SK-N-SH (cell line): ENCODE measurements at regions not wholly inside any gene's neighbourhood (a gene's known extent, or its start where the extent isn't known, plus 50 kb on each side); places are given as distances from the start of the nearest gene placed in this dataset.

Experiments used
- CTCF ChIA-PET: fragments of 300-600, 350-600 bp; formaldehyde crosslinking; extraction: SDS; loops from one replicate; lab custom pipeline; 2021; lab: Yijun Ruan, JAX
- POLR2A ChIA-PET: fragments of 350-600 bp; sonication (Branson Sonifier 250); formaldehyde crosslinking; extraction: SDS; loops from one replicate; lab custom pipeline; 2020; ENCODE audit warnings: antibody characterized with exemption, inconsistent platforms; lab: Yijun Ruan, JAX
- DNase-seq: peaks from one replicate; pipeline ENCODE4 v3.0.0; 2012
- H2AFZ ChIP-seq: fragments of 200-600 bp; sonication (generic); 2 replicates; pipeline ENCODE4 v1.8.1; 2016; ENCODE audit warnings: antibody characterized with exemption, mild to moderate bottlenecking, low read depth
- H3F3A ChIP-seq: fragments of 200-600 bp; sonication (generic); replicated peaks from 2 replicates; pipeline ENCODE3; 2016; ENCODE audit warnings: antibody characterized with exemption, mild to moderate bottlenecking; ENCODE audit not compliant: insufficient read depth
- H3K27ac ChIP-seq, 2 experiments: fragments of 200-500 bp in 1 of 2; fragments of 200-600 bp in 1 of 2; sonication (Bioruptor generic) in 1 of 2; sonication (generic), shearing (Covaris generic) in 1 of 2; 2 replicates each; pipeline versions ENCODE4 v1.5.1 to v1.6.1; 2014 to 2016; ENCODE audit warnings: low read depth in 2 of 2, inconsistent platforms in 1 of 2, low read length in 1 of 2, mild to moderate bottlenecking in 1 of 2, mixed read lengths in 1 of 2
- H3K27me3 ChIP-seq: fragments of 200-600 bp; sonication (generic), shearing (Covaris generic); 2 replicates; pipeline ENCODE4 v1.6.1; 2016; ENCODE audit warnings: mixed run types; ENCODE audit not compliant: insufficient read depth
- H3K36me3 ChIP-seq, 2 experiments: fragments of 200-500 bp in 1 of 2; fragments of 200-600 bp in 1 of 2; sonication (Bioruptor generic) in 1 of 2; sonication (generic) in 1 of 2; replicated peaks in 1 of 2; 2 replicates each; pipeline versions ENCODE3 to v1.5.1; 2014 to 2016; ENCODE audit warnings: low read length in 1 of 2, mild to moderate bottlenecking in 1 of 2; ENCODE audit not compliant: insufficient read depth in 2 of 2, control insufficient read depth in 1 of 2
- H3K4me1 ChIP-seq, 2 experiments: fragments of 200-500 bp in 1 of 2; fragments of 200-600 bp in 1 of 2; sonication (Bioruptor generic) in 1 of 2; sonication (generic), shearing (Covaris generic) in 1 of 2; 2 replicates each; pipeline versions ENCODE4 v1.5.1 to v1.6.1; 2014 to 2016; ENCODE audit warnings: low read depth in 1 of 2, low read length in 1 of 2, mixed run types in 1 of 2; ENCODE audit not compliant: insufficient read depth in 2 of 2, control insufficient read depth in 1 of 2
- H3K4me2 ChIP-seq: fragments of 200-600 bp; sonication (generic), shearing (Covaris generic); 2 replicates; pipeline ENCODE4 v1.6.1; 2017; ENCODE audit warnings: mixed run types
- H3K4me3 ChIP-seq, 2 experiments: fragments of 200-500 bp in 1 of 2; fragments of 200-600 bp in 1 of 2; sonication (Bioruptor generic) in 1 of 2; sonication (generic), shearing (Covaris generic) in 1 of 2; 2 replicates each; pipeline versions ENCODE4 v1.5.1 to v1.8.1; 2014 to 2016; ENCODE audit warnings: low read depth in 2 of 2, inconsistent platforms in 1 of 2, low read length in 1 of 2, mild to moderate bottlenecking in 1 of 2, mixed read lengths in 1 of 2, moderate library complexity in 1 of 2
- H3K79me2 ChIP-seq: fragments of 200-600 bp; sonication (generic); 2 replicates; pipeline ENCODE4 v1.8.1; 2017; ENCODE audit warnings: mild to moderate bottlenecking; ENCODE audit not compliant: insufficient read depth
- H3K9ac ChIP-seq: fragments of 200-600 bp; sonication (generic); 2 replicates; pipeline ENCODE4 v1.6.1; 2017; ENCODE audit warnings: mixed run types
- H3K9me2 ChIP-seq: fragments of 200-600 bp; sonication (generic); 2 replicates; pipeline ENCODE4 v1.6.1; 2017; ENCODE audit warnings: mixed run types
- H3K9me3 ChIP-seq: fragments of 200-600 bp; sonication (generic); 2 replicates; pipeline ENCODE4 v1.6.1; 2017; ENCODE audit warnings: mixed run types, mild to moderate bottlenecking, moderate library complexity
- H4K20me1 ChIP-seq: fragments of 200-600 bp; sonication (generic); 2 replicates; pipeline ENCODE4 v1.6.1; 2017; ENCODE audit warnings: mild to moderate bottlenecking, mixed run types; ENCODE audit not compliant: insufficient read depth
- CTCF ChIP-seq: fragments of 200-600 bp; sonication (generic); IDR thresholded peaks from 2 replicates; pipeline ENCODE4 v1.6.1; 2017; ENCODE audit warnings: antibody characterized with exemption, mild to moderate bottlenecking, moderate library complexity
- ELF1 ChIP-seq: IDR thresholded peaks from 2 replicates; pipeline ENCODE4 v1.4.0; 2012
- EP300 ChIP-seq, 2 experiments: IDR thresholded peaks; 2 replicates each; pipeline versions ENCODE4 v1.4.0 to v1.6.1; 2012; ENCODE audit warnings: borderline replicate concordance in 1 of 2, low read depth in 1 of 2, low read length in 1 of 2
- EZH2phosphoT487 ChIP-seq: fragments of 200-600 bp; sonication (generic); IDR thresholded peaks from 2 replicates; pipeline ENCODE4 v1.6.1; 2017; ENCODE audit warnings: low read depth, mixed run types, mild to moderate bottlenecking, antibody characterized with exemption, moderate library complexity, borderline replicate concordance
- FOSL2 ChIP-seq: IDR thresholded peaks from 2 replicates; pipeline ENCODE4 v1.4.0; 2012; ENCODE audit warnings: low read depth, mild to moderate bottlenecking, moderate library complexity, borderline replicate concordance
- FOXM1 ChIP-seq: IDR thresholded peaks from 2 replicates; pipeline ENCODE4 v1.4.0; 2012; ENCODE audit warnings: low read depth, mild to moderate bottlenecking
- GABPA ChIP-seq: IDR thresholded peaks from 2 replicates; pipeline ENCODE4 v1.4.0; 2012; ENCODE audit warnings: low read depth, mild to moderate bottlenecking
- GATA2 ChIP-seq: sonication (generic); formaldehyde crosslinking; IDR thresholded peaks from 2 replicates; pipeline ENCODE4 v1.5.0; 2020; ENCODE audit warnings: mild to moderate bottlenecking, missing genetic modification reagents
- IRF3 ChIP-seq: fragments of 150-350 bp; IDR thresholded peaks from 2 replicates; pipeline ENCODE4 v1.6.1; 2016; ENCODE audit warnings: mild to moderate bottlenecking, low read depth, low read length
- MEF2A ChIP-seq: IDR thresholded peaks from 2 replicates; pipeline ENCODE4 v1.4.0; 2012; ENCODE audit warnings: low read depth, borderline replicate concordance
- PBX3 ChIP-seq: IDR thresholded peaks from 2 replicates; pipeline ENCODE4; 2012
- POLR2AphosphoS5 ChIP-seq: IDR thresholded peaks from 2 replicates; pipeline ENCODE4 v1.6.1; 2012; ENCODE audit warnings: low read depth, low read length
- RXRA ChIP-seq: IDR thresholded peaks from 2 replicates; pipeline ENCODE4 v1.4.0; 2012; ENCODE audit warnings: low read depth, mild to moderate bottlenecking, borderline replicate concordance
- SMC3 ChIP-seq: IDR thresholded peaks from 2 replicates; pipeline ENCODE4 v1.6.1; 2012; ENCODE audit warnings: low read depth, low read length, improper control_type of control experiment
- TCF12 ChIP-seq: IDR thresholded peaks from 2 replicates; pipeline ENCODE4 v1.4.0; 2012
- TEAD4 ChIP-seq: IDR thresholded peaks from 2 replicates; pipeline ENCODE4 v1.4.0; 2012; ENCODE audit warnings: mild to moderate bottlenecking, borderline replicate concordance; ENCODE audit not compliant: insufficient read depth
- USF1 ChIP-seq: IDR thresholded peaks from 2 replicates; pipeline ENCODE4 v1.4.0; 2012; ENCODE audit warnings: low read depth, borderline replicate concordance
- ZBTB33 ChIP-seq: IDR thresholded peaks from 2 replicates; pipeline ENCODE4 v1.4.0; 2012; ENCODE audit warnings: low read depth, borderline replicate concordance

GRCh38 chr6:68339488-68340131 is 295.5 kb upstream of the ADGRB3 start:
- no peaks in the 10 kb centered on the region for H3K27me3 ChIP-seq

GRCh38 chr6:68333442-68333841 is 301.6 kb upstream of the ADGRB3 start:
- H3K4me2 ChIP-seq, result no peak overlapping the region
- no peaks in the 10 kb centered on the region for H3K4me1 ChIP-seq
- POLR2A ChIA-PET, result no interaction called here
- H3K9me3 ChIP-seq, result no peaks in the 10 kb centered on the region
- H3F3A ChIP-seq, result no peaks in the 10 kb centered on the region
- peak; percentile 1 for DNase-seq
- H3K27ac ChIP-seq, result no peak overlapping the region; a peak in 1 of 4 replicates
- no peaks in the 10 kb centered on the region for H3K27me3 ChIP-seq
- no peaks in the 10 kb centered on the region for H4K20me1 ChIP-seq
- no peaks in the 10 kb centered on the region for H3K9me2 ChIP-seq
- no peak overlapping the region for H3K4me3 ChIP-seq
- no peaks in the 10 kb centered on the region for H3K36me3 ChIP-seq
- CTCF ChIA-PET, result interaction anchor here (2.4 kb wide), 1 partner anchor 11 kb away, joined by 12 read pairs; no protein-coding TSS in a partner anchor
- no peak overlapping the region for H2AFZ ChIP-seq
- no peaks in the 10 kb centered on the region for H3K79me2 ChIP-seq
- H3K9ac ChIP-seq, result no peak overlapping the region
- TF ChIP-seq FOXM1, result no peak
- no peak for TF ChIP-seq SMC3
- no peak for TF ChIP-seq IRF3
- no peak for TF ChIP-seq CTCF
- TF ChIP-seq ELF1, result no peak
- TF ChIP-seq MEF2A, result no peak
- TF ChIP-seq EZH2phosphoT487, result no peak
- TF ChIP-seq POLR2AphosphoS5, result no peak
- no peak for TF ChIP-seq TEAD4
- no peak for TF ChIP-seq GATA2 (CRISPR knock-in tag)
- no peak for TF ChIP-seq TCF12
- no peak for TF ChIP-seq ZBTB33

More at GRCh38 chr6:68339488-68340131, 295.5 kb upstream of the ADGRB3 start:
- Histone ChIP-seq H4K20me1 (no peaks in the 10 kb centered on the region), H3K36me3 (no peaks in the 10 kb centered on the region), H3K9ac (no peak overlapping the region), H3K27ac (no peak overlapping the region), H3K4me1 (no peaks in the 10 kb centered on the region), H3K4me3 (no peak overlapping the region), H3K9me3 (no peaks in the 10 kb centered on the region), H3K4me2 (no peak overlapping the region), H3K79me2 (no peaks in the 10 kb centered on the region), H2AFZ (no peak overlapping the region), H3K9me2 (no peaks in the 10 kb centered on the region), H3F3A (no peaks in the 10 kb centered on the region)
- ChIA-PET CTCF (interaction anchor here (0.7 kb wide), 1 partner anchor 17 kb away, joined by 3 read pairs; no protein-coding TSS in a partner anchor), POLR2A (no interaction called here)
- no peak for DNase-seq
- TF ChIP-seq PBX3 (no peak), EZH2phosphoT487 (no peak), GATA2 (CRISPR knock-in tag) (no peak), RXRA (no peak), USF1 (no peak), GABPA (no peak), EP300 (IDR thresholded peaks at IDR 0.05; ENCODE audit: borderline replicate concordance in 1 of 2, low read depth in 1 of 2, low read length in 1 of 2) (no peak), TEAD4 (no peak), FOSL2 (no peak)
